ENCODE measurements at regions not wholly inside any gene's neighbourhood (a gene's known extent, or its start where the extent isn't known, plus 50 kb on each side); places are given as distances from the start of the nearest gene placed in this dataset.

- TF ChIP-seq CTCF (IDR thresholded peaks at IDR 0.05; ENCODE audit: low read length) (no peak), EZH2 (IDR thresholded peaks at IDR 0.05; ENCODE audit: borderline replicate concordance, low read length) (no peak)
Observed at GRCh38 chr10:63052083-63052482, 81.0 kb upstream of the NRBF2 start.

All from OCI-LY1 (cell line).